GM12801 (cell line): ENCODE measurements at regions not wholly inside any gene's neighbourhood (a gene's known extent, or its start where the extent isn't known, plus 50 kb on each side); places are given as distances from the start of the nearest gene placed in this dataset.

Source experiments
- CTCF ChIP-seq: IDR thresholded peaks from one replicate; pipeline ENCODE4 v1.5.1; 2011; ENCODE audit warnings: control low read depth; ENCODE audit not compliant: insufficient read length; ENCODE audit errors: extremely low read depth

GRCh38 chr9:7403839-7404487 is 395.6 kb downstream of the DMAC1 start:
- TF ChIP-seq CTCF: no peak

GRCh38 chr9:7403028-7403389 is 396.6 kb downstream of the DMAC1 start:
- TF ChIP-seq CTCF: no peak

GRCh38 chr9:7402334-7403027 is 397.1 kb downstream of the DMAC1 start:
- TF ChIP-seq CTCF: no peak

GRCh38 chr9:7401116-7401515 is 398.5 kb downstream of the DMAC1 start:
- TF ChIP-seq CTCF: no peak

GRCh38 chr9:7394002-7394774 is 405.4 kb downstream of the DMAC1 start:
- TF ChIP-seq CTCF: no peak

- TF ChIP-seq CTCF: no peak
These were observed 407.4 kb downstream of the DMAC1 start for GRCh38 chr9:7392148-7392547.

- TF ChIP-seq CTCF: no peak
These were observed 410.8 kb downstream of the DMAC1 start for GRCh38 chr9:7388755-7389154.
